K562 (cell line): ENCODE measurements at regions not wholly inside any gene's neighbourhood (a gene's known extent, or its start where the extent isn't known, plus 50 kb on each side); places are given as distances from the start of the nearest gene placed in this dataset.

Experiments
- ATAC-seq: fragments of 200-7000 bp; cut with Tn5 transposase; 3 replicates; pipeline ENCODE4 v1.9.1; 2020; ENCODE audit warnings: moderate library complexity
- BruUV-seq: library from RNA; stranded (reverse); fragments of 400-500 nt; replicated peaks from 2 replicates; lab custom pipeline; 2021; lab: Mats Ljungman, UMichigan
- CTCF ChIA-PET: fragments of 300-600 bp; formaldehyde crosslinking; extraction: SDS; loops from one replicate; lab custom pipeline; 2021; ENCODE audit warnings: low intra/inter-chr PET ratio; lab: Yijun Ruan, JAX
- POLR2A ChIA-PET: fragments of 300-600, 350-650 bp; sonication (Branson Sonifier 250); formaldehyde crosslinking; extraction: SDS; loops from one replicate; lab custom pipeline; 2021; ENCODE audit warnings: antibody characterized with exemption, inconsistent platforms; lab: Yijun Ruan, JAX
- DNase-seq, 4 experiments: peaks; one replicate each; pipeline versions ENCODE4 v3.0.0 to v3.0.0-alpha.2; 2011 to 2018; ENCODE audit warnings: low spot score in 3 of 4, mixed read lengths in 3 of 4; ENCODE audit errors: extremely low read depth in 1 of 4
- FAIRE-seq: peaks from 2 replicates; lab custom pipeline; 2011; peaks lifted over from hg19 to GRCh38; lab: Jason Lieb, UNC
- H2AFZ ChIP-seq: 2 replicates; pipeline ENCODE4 v1.6.0; 2011; ENCODE audit warnings: low read depth, low read length, control low read depth, inconsistent platforms
- H3K27ac ChIP-seq: fragments of 200-600 bp; 3 replicates; pipeline ENCODE4 v1.8.0; 2011; ENCODE audit warnings: low read depth, mild to moderate bottlenecking, control low read depth, inconsistent platforms, low read length, moderate library complexity, mixed read lengths; ENCODE audit errors: extremely low read depth
- H3K27me3 ChIP-seq, 2 experiments: fragments of 300-600 bp in 1 of 2; 2 replicates in 1 of 2; 3 replicates in 1 of 2; pipeline versions ENCODE4 v1.6.0 to v1.8.0; 2011; ENCODE audit warnings: inconsistent platforms in 2 of 2, low read length in 2 of 2, mild to moderate bottlenecking in 1 of 2, mixed read lengths in 1 of 2, moderate library complexity in 1 of 2; ENCODE audit not compliant: control insufficient read depth in 2 of 2, insufficient read depth in 2 of 2
- H3K36me3 ChIP-seq: fragments of 300-600 bp; 3 replicates; pipeline ENCODE4 v1.8.0; 2011; ENCODE audit warnings: mild to moderate bottlenecking, low read length, inconsistent platforms; ENCODE audit not compliant: control insufficient read depth, insufficient read depth
- H3K4me1 ChIP-seq, 2 experiments: fragments of 200-600 bp in 1 of 2; replicated peaks in 1 of 2; 2 replicates in 1 of 2; 3 replicates in 1 of 2; pipeline versions ENCODE4 v1.5.1 to v1.8.0; 2011; ENCODE audit warnings: inconsistent platforms in 2 of 2, low read length in 2 of 2, mild to moderate bottlenecking in 1 of 2, mixed read lengths in 1 of 2, moderate library complexity in 1 of 2; ENCODE audit not compliant: control insufficient read depth in 2 of 2, insufficient read depth in 2 of 2
- H3K4me2 ChIP-seq: 2 replicates; pipeline ENCODE4 v1.6.1; 2011; ENCODE audit warnings: low read length, control low read depth, inconsistent platforms, mixed read lengths; ENCODE audit not compliant: insufficient read depth
- H3K4me3 ChIP-seq: fragments of 200-600 bp; sonication (generic), shearing (Covaris generic); 2 replicates; pipeline ENCODE4 v1.5.1; 2016; ENCODE audit warnings: control low read depth, inconsistent platforms
- H3K79me2 ChIP-seq: fragments of 200-600 bp; 3 replicates; pipeline ENCODE4 v1.8.0; 2011; ENCODE audit warnings: low read length, inconsistent platforms; ENCODE audit not compliant: control insufficient read depth, insufficient read depth
- H3K9ac ChIP-seq, 2 experiments: 2 replicates each; pipeline versions ENCODE4 v1.6.0 to v1.6.1; 2011; ENCODE audit warnings: low read depth in 2 of 2, low read length in 2 of 2, control low read depth in 1 of 2, inconsistent platforms in 1 of 2, mild to moderate bottlenecking in 1 of 2, mixed read lengths in 1 of 2; ENCODE audit not compliant: insufficient read depth in 1 of 2
- H3K9me1 ChIP-seq: one replicate; pipeline ENCODE4 v1.6.0; 2011; ENCODE audit warnings: inconsistent platforms, mild to moderate bottlenecking, low read length, moderate library complexity; ENCODE audit not compliant: control insufficient read depth, insufficient read depth
- H3K9me3 ChIP-seq: replicated peaks from 2 replicates; pipeline ENCODE4 v1.5.1; 2011; ENCODE audit warnings: low read depth, low read length, inconsistent platforms; ENCODE audit not compliant: control insufficient read depth, insufficient read depth
- H4K20me1 ChIP-seq: replicated peaks from 2 replicates; pipeline ENCODE4 v1.6.1; 2011; ENCODE audit warnings: low read length, inconsistent platforms, mixed read lengths; ENCODE audit not compliant: control insufficient read depth, insufficient read depth
- ATF7 ChIP-seq: fragments of 450-650 bp; IDR thresholded peaks from 2 replicates; pipeline ENCODE4 v1.7.1; 2014; ENCODE audit warnings: mild to moderate bottlenecking, moderate library complexity
- CCNT2 ChIP-seq: IDR thresholded peaks from 2 replicates; pipeline ENCODE4 v1.6.1; 2011; ENCODE audit warnings: borderline replicate concordance, low read depth, mild to moderate bottlenecking, moderate library complexity, mixed read lengths, low read length; ENCODE audit not compliant: insufficient read length; ENCODE audit errors: extremely low read depth
- FOXM1 ChIP-seq, 2 experiments: fragments of 450-650 bp in 1 of 2; sonication (generic) in 1 of 2; formaldehyde crosslinking in 1 of 2; IDR thresholded peaks; 2 replicates each; pipeline versions ENCODE4 v1.6.1 to v1.9.0; 2017 to 2022; ENCODE audit warnings: low read depth in 2 of 2, mild to moderate bottlenecking in 2 of 2, missing genetic modification reagents in 1 of 2, moderate library complexity in 1 of 2
- HDAC2 ChIP-seq: fragments of 450-650 bp; IDR thresholded peaks from 2 replicates; pipeline ENCODE4 v1.6.1; 2016; ENCODE audit warnings: mild to moderate bottlenecking
- KLF16 ChIP-seq: IDR thresholded peaks from 2 replicates; pipeline ENCODE4 v1.6.1; 2016; ENCODE audit warnings: antibody characterized with exemption
- NFIX ChIP-seq: fragments of 250-450 bp; sonication (Bioruptor Pico); IDR thresholded peaks from 2 replicates; pipeline ENCODE4 v1.4.0; 2020; ENCODE audit warnings: low read depth, mild to moderate bottlenecking, moderate library complexity
- OTX1 ChIP-seq: fragments of 450-650 bp; formaldehyde crosslinking; IDR thresholded peaks from 2 replicates; pipeline ENCODE4 v1.4.0; 2022; ENCODE audit warnings: mild to moderate bottlenecking
- PTTG1 ChIP-seq: fragments of 450-650 bp; IDR thresholded peaks from 2 replicates; pipeline ENCODE4 v1.6.1; 2016; ENCODE audit warnings: low read depth, mild to moderate bottlenecking, missing genetic modification characterization, missing compliant biosample characterization
- RAD51 ChIP-seq: fragments of 450-650 bp; IDR thresholded peaks from 2 replicates; pipeline ENCODE4 v1.7.1; 2016; ENCODE audit warnings: low read depth, mild to moderate bottlenecking, borderline replicate concordance
- SIN3A ChIP-seq, 2 experiments: fragments of 150-350 bp in 1 of 2; IDR thresholded peaks; 2 replicates each; pipeline ENCODE4 v1.6.1; 2011 to 2016; ENCODE audit warnings: borderline replicate concordance in 2 of 2, low read depth in 2 of 2, low read length in 2 of 2, mild to moderate bottlenecking in 2 of 2, moderate library complexity in 2 of 2; ENCODE audit not compliant: control insufficient read depth in 1 of 2
- THRAP3 ChIP-seq: fragments of 450-650 bp; IDR thresholded peaks from 2 replicates; pipeline ENCODE4 v1.6.1; 2016; ENCODE audit warnings: mild to moderate bottlenecking, inconsistent platforms, borderline replicate concordance
- ZBED1 ChIP-seq: IDR thresholded peaks from 2 replicates; pipeline ENCODE4 v1.6.1; 2014
- ZBTB8A ChIP-seq: fragments of 450-650 bp; IDR thresholded peaks from 2 replicates; pipeline ENCODE4 v1.6.1; 2018; ENCODE audit warnings: mild to moderate bottlenecking, moderate library complexity; ENCODE audit not compliant: partially characterized antibody
- ZNF830 ChIP-seq: fragments of 250-450 bp; sonication (Bioruptor Pico); IDR thresholded peaks from 2 replicates; pipeline ENCODE4 v1.5.0; 2021; ENCODE audit warnings: mild to moderate bottlenecking
- whole genome bisulfite sequencing: fragments of 100-300 bp; shearing (Covaris generic); methylation state at CpG from one replicate; pipeline ENCODE4 v1.1.6; 2016; ENCODE audit warnings: low coverage, mixed read lengths; ENCODE audit not compliant: insufficient coverage; ENCODE audit errors: missing lambda C conversion rate; 5-methylcytosine and 5-hydroxymethylcytosine counted together
- in situ Hi-C: fragments of 300-500 bp; cut with MboI; formaldehyde crosslinking; loops from 4 replicates; pipeline ENCODE4 v1.15.0; 2018; ENCODE audit warnings: inconsistent platforms, mixed read lengths
- intact Hi-C: fragments of 100-400 bp; cut with micrococcal nuclease; formaldehyde crosslinking; loops from 2 replicates; pipeline ENCODE4 v1.14.2; 2022
- TF ChIP-seq, protein P1 (sequence below), 2 experiments: fragments of 450-650 bp in 1 of 2; sonication (generic) in 1 of 2; formaldehyde crosslinking in 1 of 2; IDR thresholded peaks in 1 of 2; conservative IDR thresholded peaks in 1 of 2; 2 replicates each; pipeline versions ENCODE4 v1.6.1 to v1.8.1; 2016 to 2023; ENCODE audit warnings: mild to moderate bottlenecking in 2 of 2, moderate library complexity in 2 of 2, inconsistent platforms in 1 of 2, missing genetic modification reagents in 1 of 2

GRCh38 chr14:59098377-59098776 lies 90.1 kb upstream of the DAAM1 start:
- Histone ChIP-seq H4K20me1 (no peaks in the 10 kb centered on the region), H3K9me3 (no peaks in the 10 kb centered on the region), H2AFZ (no peak overlapping the region), H3K27ac (no peak overlapping the region), H3K9ac (no peak overlapping the region), H3K79me2 (no peaks in the 10 kb centered on the region), H3K4me2 (no peak overlapping the region), H3K4me3 (no peak overlapping the region), H3K4me1 (no peaks in the 10 kb centered on the region), H3K27me3 (no peaks in the 10 kb centered on the region; a peak in 1 of 5 replicates), H3K36me3 (no peaks in the 10 kb centered on the region), H3K9me1 (no peaks in the 10 kb centered on the region)
- CTCF ChIA-PET: no interaction called here
- WGBS: 0% methylated on average over 4 of the region's 4 CpGs
- no peak for ATAC-seq
- POLR2A ChIA-PET: no interaction called here
- no TSS peak for BruUV-seq
- intact Hi-C loops: no loop called here
- DNase-seq: no peak
- no peak for FAIRE-seq
- TF ChIP-seq CCNT2 (no peak), PTTG1 (tag) (no peak), RAD51 (no peak), ZBTB8A (no peak), ZNF830 (CRISPR knock-in tag) (no peak), SIN3A (IDR thresholded peaks at IDR 0.05; ENCODE audit: borderline replicate concordance in 2 of 2, control insufficient read depth in 1 of 2, low read depth in 2 of 2, low read length in 2 of 2) (no peak), ATF7 (no peak), ZBED1 (no peak), HDAC2 (no peak), FOXM1 (IDR thresholded peaks at IDR 0.05; ENCODE audit: low read depth) (no peak), FOXM1 (CRISPR knock-in tag; IDR thresholded peaks at IDR 0.05; ENCODE audit: low read depth) (no peak), KLF16 (no peak), OTX1 (CRISPR knock-in tag) (no peak), THRAP3 (no peak), NFIX (CRISPR knock-in tag) (no peak)
- TF ChIP-seq, protein P1, sequence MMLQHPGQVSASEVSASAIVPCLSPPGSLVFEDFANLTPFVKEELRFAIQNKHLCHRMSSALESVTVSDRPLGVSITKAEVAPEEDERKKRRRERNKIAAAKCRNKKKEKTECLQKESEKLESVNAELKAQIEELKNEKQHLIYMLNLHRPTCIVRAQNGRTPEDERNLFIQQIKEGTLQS (IDR thresholded peaks at IDR 0.05): no peak
- TF ChIP-seq, protein P1 (CRISPR knock-in tag; conservative IDR thresholded peaks at IDR 0.05): no peak
- in situ Hi-C loops: no loop called here
